ENCODE measurements at regions not wholly inside any gene's neighbourhood (a gene's known extent, or its start where the extent isn't known, plus 50 kb on each side); places are given as distances from the start of the nearest gene placed in this dataset.
A peak's percentile ranks its signal among the peaks of the same experiment; 100 is the strongest.

DNA sequence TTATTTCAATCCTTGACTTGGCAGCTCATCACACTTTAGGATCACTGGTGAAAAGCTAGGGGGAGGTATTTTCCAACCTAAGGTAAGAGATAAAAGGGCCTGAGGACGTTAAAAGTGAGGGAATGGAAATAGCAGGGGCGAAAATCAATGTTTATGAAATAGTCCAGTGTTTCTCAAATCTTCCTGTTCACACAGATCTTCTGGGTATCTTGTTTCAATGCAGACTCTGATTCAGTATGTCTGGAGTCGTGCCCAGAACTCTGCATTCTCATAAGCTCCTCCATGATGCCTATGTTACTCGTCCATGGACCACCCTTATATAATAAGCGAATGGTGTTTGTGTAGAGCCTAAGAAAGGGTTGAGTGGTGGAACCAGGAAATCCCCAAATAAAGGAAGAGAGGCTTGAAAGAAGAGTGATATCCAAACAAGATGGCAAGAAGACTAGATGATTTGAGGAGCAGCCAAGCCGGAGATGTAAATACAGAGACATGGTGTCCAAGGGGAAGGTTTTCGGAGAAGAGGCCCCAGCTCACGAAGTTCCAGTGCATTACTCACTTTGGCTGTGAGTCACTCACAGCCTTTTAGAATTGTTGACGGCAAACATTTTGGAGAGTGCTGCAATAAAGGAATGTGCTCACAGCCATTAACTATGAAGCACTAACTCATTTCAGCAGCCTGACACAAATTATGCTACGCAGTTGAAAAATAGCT, 215.6 kb upstream of the PPARGC1A start:
- Histone ChIP-seq H3K36me3 (no peaks in the 10 kb centered on the region), H3K9me3 (no peaks in the 10 kb centered on the region), H3K4me3 (replicated peaks in 1 of 3) (no peak overlapping the region), H3K4me1 (peaks cover 16% of the 10 kb centered on the region in 2 donors), H3K27ac (peak overlapping the region in 1 of 3 donors; percentile 40), H3K27me3 (no peaks in the 10 kb centered on the region)
- intact Hi-C loops (cut with DNase I): no loop called here
- WGBS, 2 donors: 83 to 87% methylated on average over 10 of the region's 10 CpGs
- no peak for DNase-seq
- TF ChIP-seq, protein P1, sequence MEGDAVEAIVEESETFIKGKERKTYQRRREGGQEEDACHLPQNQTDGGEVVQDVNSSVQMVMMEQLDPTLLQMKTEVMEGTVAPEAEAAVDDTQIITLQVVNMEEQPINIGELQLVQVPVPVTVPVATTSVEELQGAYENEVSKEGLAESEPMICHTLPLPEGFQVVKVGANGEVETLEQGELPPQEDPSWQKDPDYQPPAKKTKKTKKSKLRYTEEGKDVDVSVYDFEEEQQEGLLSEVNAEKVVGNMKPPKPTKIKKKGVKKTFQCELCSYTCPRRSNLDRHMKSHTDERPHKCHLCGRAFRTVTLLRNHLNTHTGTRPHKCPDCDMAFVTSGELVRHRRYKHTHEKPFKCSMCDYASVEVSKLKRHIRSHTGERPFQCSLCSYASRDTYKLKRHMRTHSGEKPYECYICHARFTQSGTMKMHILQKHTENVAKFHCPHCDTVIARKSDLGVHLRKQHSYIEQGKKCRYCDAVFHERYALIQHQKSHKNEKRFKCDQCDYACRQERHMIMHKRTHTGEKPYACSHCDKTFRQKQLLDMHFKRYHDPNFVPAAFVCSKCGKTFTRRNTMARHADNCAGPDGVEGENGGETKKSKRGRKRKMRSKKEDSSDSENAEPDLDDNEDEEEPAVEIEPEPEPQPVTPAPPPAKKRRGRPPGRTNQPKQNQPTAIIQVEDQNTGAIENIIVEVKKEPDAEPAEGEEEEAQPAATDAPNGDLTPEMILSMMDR (IDR thresholded peaks at IDR 0.05): no peak
- no peak for TF ChIP-seq POLR2A (IDR thresholded peaks at IDR 0.05)

DNA sequence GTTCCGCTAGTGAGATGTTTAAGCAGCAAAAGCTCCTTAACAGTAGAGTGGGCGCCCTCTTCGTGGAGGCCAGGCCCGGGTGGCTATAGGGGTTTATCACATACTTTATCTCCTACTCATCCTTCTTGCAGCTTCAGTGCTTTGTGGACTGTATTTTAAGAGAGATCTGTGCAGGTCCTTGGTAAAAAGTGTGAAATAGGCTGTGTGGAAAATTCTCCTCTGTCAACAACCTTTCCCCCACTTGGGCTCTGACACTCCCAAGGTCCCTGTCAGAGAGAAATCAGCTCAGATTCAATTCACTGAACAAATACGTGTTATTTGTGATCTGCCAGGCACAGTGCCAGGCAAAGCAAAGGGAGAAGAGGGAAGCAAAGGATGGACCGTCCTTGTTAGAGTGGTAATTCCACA, 214.3 kb upstream of the PPARGC1A start:
- H3K27ac ChIP-seq: peak overlapping the region in 2 of 3 donors; percentile 26 to 55

DNA sequence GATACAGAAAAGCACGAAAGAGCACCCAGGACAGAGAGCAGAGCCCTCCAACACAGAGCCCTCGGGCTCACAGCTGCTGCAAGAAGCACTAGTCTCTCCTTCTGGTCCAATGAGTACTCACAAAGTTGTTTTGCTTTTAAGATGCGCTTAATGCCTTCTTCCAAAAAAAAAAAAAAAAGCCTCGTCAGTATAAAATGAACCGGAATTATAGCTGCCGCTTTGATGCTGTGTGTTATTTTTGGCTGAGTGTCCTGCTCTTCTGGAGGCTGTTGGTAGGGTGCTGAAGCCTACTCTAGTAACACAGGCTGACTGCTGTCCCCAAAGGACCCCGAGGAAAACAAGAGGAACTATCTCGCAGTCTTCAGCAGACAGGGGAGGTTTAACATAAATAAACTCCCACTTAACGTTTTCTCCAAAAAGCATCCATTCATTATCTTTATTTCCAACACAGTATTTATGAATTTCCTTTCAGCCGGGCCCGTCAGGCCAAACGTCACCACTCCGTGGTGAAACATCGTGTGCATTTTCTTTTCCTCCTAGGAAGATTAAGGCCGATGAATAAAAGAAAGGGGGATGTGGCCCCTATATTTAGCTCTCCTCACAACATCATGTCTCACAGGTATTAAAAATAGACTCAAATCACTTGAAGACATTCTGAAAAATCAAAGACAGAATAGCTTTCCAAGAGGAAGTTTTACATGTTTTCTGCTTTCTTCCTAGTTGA, 213.7 kb upstream of the PPARGC1A start:
- Histone ChIP-seq H3K27ac (peak overlapping the region in 2 of 3 donors; percentile 32 to 55), H3K4me1 (peaks cover 16% of the 10 kb centered on the region in 2 donors), H3K9me3 (no peaks in the 10 kb centered on the region), H3K4me3 (replicated peaks in 1 of 3) (no peak overlapping the region), H3K27me3 (no peaks in the 10 kb centered on the region), H3K36me3 (no peaks in the 10 kb centered on the region)
- intact Hi-C loops (cut with DNase I): no loop called here
- no peak for TF ChIP-seq POLR2A (IDR thresholded peaks at IDR 0.05)
- TF ChIP-seq, protein P1 (IDR thresholded peaks at IDR 0.05): no peak
- DNase-seq: peak; percentile 8 to 11
- 31 to 35% methylated on average over 15 of the region's 15 CpGs for WGBS, 2 donors

More for the DNA sequence above, 214.3 kb upstream of the PPARGC1A start:
- Histone ChIP-seq H3K9me3 (no peaks in the 10 kb centered on the region), H3K27me3 (no peaks in the 10 kb centered on the region), H3K4me1 (peaks cover 16% of the 10 kb centered on the region in 2 donors), H3K4me3 (replicated peaks in 1 of 3) (no peak overlapping the region), H3K36me3 (no peaks in the 10 kb centered on the region)
- peak; percentile 11 to 13 for DNase-seq
- 41 to 43% methylated on average over 6 of the region's 6 CpGs for WGBS, 2 donors
- TF ChIP-seq, protein P1 (IDR thresholded peaks at IDR 0.05): no peak
- TF ChIP-seq POLR2A (IDR thresholded peaks at IDR 0.05): no peak
- intact Hi-C loops (cut with DNase I): no loop called here

DNA sequence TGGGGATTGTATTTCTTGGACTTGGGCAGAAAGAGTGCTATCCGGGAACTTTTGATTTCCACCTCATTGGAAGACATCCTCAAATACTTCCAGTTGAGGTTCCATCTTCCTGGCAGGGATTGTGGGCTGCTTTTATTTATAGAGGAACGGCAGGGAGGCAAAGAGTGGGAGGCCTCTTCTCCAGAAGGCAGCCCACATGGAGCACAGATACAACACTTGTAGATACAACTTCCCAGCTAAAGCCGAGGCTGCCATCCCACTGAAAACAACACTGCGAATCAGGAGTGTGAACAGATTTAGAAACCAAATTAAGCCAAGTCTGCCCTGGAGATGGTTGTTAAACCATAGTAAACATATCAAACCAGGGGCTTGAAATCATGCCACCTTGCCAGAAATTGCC, 212.8 kb upstream of the PPARGC1A start:
- H3K27me3 ChIP-seq: no peaks in the 10 kb centered on the region
- 90 to 93% methylated on average over 4 of the region's 4 CpGs for WGBS, 2 donors

More for the DNA sequence above, 212.8 kb upstream of the PPARGC1A start:
- no peaks in the 10 kb centered on the region for H3K36me3 ChIP-seq
- peaks cover 16% of the 10 kb centered on the region in 2 donors for H3K4me1 ChIP-seq
- no peaks in the 10 kb centered on the region for H3K9me3 ChIP-seq
- no peak overlapping the region for H3K4me3 ChIP-seq (replicated peaks in 1 of 3)
- TF ChIP-seq, protein P1 (IDR thresholded peaks at IDR 0.05): no peak
- TF ChIP-seq POLR2A (IDR thresholded peaks at IDR 0.05): no peak
- intact Hi-C loops (cut with DNase I): no loop called here
- H3K27ac ChIP-seq: no peak overlapping the region
- DNase-seq: no peak
